Panc1 (cell line): ENCODE measurements at regions not wholly inside any gene's neighbourhood (a gene's known extent, or its start where the extent isn't known, plus 50 kb on each side); places are given as distances from the start of the nearest gene placed in this dataset.

Source experiments
- POLR2AphosphoS5 ChIP-seq: IDR thresholded peaks from 2 replicates; pipeline ENCODE4 v1.6.1; 2012; ENCODE audit warnings: mild to moderate bottlenecking, low read depth, low read length, moderate library complexity
- TCF7L2 ChIP-seq: IDR thresholded peaks from 2 replicates; pipeline ENCODE4 v1.6.1; 2011; ENCODE audit warnings: mild to moderate bottlenecking, low read depth, low read length, inconsistent platforms
- TF ChIP-seq, protein P1 (sequence below): fragments of 450-650 bp; IDR thresholded peaks from 2 replicates; pipeline ENCODE4 v1.5.1; 2017; ENCODE audit warnings: mild to moderate bottlenecking
- TF ChIP-seq, protein P2 (sequence below), 2 experiments: IDR thresholded peaks; 2 replicates each; pipeline ENCODE4 v1.6.1; 2011 to 2012; ENCODE audit warnings: low read depth in 2 of 2, control low read depth in 1 of 2, low read length in 1 of 2, mild to moderate bottlenecking in 1 of 2, moderate library complexity in 1 of 2; ENCODE audit not compliant: insufficient read depth in 1 of 2

DNA sequence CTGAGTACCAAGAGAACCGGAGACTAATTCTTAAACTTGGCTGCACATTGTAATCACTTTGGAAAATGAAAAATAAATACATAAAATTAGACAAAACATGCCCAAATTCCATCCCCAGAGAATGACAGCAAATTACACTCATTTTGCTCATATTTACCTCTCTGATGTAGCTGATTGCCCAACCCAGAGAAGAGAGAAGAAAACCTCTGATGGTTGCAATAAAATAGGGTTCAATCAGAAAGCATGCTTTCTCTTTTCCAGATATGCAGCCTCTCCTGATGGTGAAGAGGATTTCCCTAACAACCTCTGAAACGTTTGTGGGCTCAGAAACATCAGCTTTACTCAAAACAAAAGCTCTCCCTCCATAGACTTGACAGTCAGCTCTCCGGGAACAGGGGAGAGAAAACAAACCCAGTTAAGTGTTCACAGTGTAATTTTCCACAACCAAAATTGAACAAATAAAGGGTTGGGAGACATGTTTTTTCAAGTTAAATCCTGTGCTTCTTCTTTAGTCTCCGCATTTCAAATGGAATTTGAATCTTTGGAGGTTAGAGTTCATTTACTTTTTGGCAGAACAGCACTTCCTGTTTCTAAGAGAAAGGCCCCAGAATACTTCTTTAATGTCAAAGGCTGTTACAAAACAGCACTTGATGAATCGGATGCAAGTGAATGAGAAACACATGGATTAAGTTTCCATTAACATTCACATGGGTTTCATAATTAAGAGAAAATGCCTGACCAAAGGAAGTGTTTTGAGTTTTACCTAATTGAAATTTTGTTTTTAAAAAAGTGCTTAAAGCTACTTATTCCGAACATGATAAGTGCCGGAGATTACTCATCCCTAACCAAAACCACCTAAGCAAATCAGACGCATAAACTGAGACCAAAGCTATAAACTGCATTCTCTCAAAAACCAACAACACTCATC is 570.1 kb upstream of the SYT4 start:
- TF ChIP-seq, protein P1, sequence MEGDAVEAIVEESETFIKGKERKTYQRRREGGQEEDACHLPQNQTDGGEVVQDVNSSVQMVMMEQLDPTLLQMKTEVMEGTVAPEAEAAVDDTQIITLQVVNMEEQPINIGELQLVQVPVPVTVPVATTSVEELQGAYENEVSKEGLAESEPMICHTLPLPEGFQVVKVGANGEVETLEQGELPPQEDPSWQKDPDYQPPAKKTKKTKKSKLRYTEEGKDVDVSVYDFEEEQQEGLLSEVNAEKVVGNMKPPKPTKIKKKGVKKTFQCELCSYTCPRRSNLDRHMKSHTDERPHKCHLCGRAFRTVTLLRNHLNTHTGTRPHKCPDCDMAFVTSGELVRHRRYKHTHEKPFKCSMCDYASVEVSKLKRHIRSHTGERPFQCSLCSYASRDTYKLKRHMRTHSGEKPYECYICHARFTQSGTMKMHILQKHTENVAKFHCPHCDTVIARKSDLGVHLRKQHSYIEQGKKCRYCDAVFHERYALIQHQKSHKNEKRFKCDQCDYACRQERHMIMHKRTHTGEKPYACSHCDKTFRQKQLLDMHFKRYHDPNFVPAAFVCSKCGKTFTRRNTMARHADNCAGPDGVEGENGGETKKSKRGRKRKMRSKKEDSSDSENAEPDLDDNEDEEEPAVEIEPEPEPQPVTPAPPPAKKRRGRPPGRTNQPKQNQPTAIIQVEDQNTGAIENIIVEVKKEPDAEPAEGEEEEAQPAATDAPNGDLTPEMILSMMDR: no peak
- TF ChIP-seq POLR2AphosphoS5 (no peak), TCF7L2 (no peak)
- TF ChIP-seq, protein P2, sequence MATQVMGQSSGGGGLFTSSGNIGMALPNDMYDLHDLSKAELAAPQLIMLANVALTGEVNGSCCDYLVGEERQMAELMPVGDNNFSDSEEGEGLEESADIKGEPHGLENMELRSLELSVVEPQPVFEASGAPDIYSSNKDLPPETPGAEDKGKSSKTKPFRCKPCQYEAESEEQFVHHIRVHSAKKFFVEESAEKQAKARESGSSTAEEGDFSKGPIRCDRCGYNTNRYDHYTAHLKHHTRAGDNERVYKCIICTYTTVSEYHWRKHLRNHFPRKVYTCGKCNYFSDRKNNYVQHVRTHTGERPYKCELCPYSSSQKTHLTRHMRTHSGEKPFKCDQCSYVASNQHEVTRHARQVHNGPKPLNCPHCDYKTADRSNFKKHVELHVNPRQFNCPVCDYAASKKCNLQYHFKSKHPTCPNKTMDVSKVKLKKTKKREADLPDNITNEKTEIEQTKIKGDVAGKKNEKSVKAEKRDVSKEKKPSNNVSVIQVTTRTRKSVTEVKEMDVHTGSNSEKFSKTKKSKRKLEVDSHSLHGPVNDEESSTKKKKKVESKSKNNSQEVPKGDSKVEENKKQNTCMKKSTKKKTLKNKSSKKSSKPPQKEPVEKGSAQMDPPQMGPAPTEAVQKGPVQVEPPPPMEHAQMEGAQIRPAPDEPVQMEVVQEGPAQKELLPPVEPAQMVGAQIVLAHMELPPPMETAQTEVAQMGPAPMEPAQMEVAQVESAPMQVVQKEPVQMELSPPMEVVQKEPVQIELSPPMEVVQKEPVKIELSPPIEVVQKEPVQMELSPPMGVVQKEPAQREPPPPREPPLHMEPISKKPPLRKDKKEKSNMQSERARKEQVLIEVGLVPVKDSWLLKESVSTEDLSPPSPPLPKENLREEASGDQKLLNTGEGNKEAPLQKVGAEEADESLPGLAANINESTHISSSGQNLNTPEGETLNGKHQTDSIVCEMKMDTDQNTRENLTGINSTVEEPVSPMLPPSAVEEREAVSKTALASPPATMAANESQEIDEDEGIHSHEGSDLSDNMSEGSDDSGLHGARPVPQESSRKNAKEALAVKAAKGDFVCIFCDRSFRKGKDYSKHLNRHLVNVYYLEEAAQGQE (IDR thresholded peaks at IDR 0.05; ENCODE audit: insufficient read depth in 1 of 2, low read depth in 2 of 2, low read length in 1 of 2): no peak
